Gastrocnemius medialis (tissue), 4 donors: ENCODE measurements at regions not wholly inside any gene's neighbourhood (a gene's known extent, or its start where the extent isn't known, plus 50 kb on each side); places are given as distances from the start of the nearest gene placed in this dataset.

ENCODE experiments used
- CTCF ChIP-seq, 5 experiments: fragments of 450-650 bp in 3 of 5; fragments of 200-600 bp in 2 of 5; sonication (generic) in 2 of 5; IDR thresholded peaks in 4 of 5; conservative IDR thresholded peaks in 1 of 5; 1 replicate in 4 of 5; 2 replicates in 1 of 5; pipeline ENCODE4 v1.5.1; 2016 to 2019; ENCODE audit warnings: antibody characterized with exemption in 5 of 5, mild to moderate bottlenecking in 3 of 5, moderate library complexity in 3 of 5
- POLR2A ChIP-seq, 2 donors: fragments of 450-650 bp; IDR thresholded peaks; one replicate each; pipeline ENCODE4 v1.6.1; 2017; ENCODE audit warnings: antibody characterized with exemption in 2 of 2, mild to moderate bottlenecking in 2 of 2, moderate library complexity in 2 of 2

- TF ChIP-seq CTCF (IDR thresholded peaks at IDR 0.05 in 4 of 5, conservative IDR thresholded peaks at IDR 0.05 in 1 of 5) (no peak), POLR2A (IDR thresholded peaks at IDR 0.05) (no peak)
Measured at GRCh38 chr20:54792688-54793087, 317.3 kb downstream of the DOK5 start.
